SK-N-SH (cell line): ENCODE measurements at regions not wholly inside any gene's neighbourhood (a gene's known extent, or its start where the extent isn't known, plus 50 kb on each side); places are given as distances from the start of the nearest gene placed in this dataset.

Source experiments
- CHD2 ChIP-seq: fragments of 150-350 bp; IDR thresholded peaks from 2 replicates; pipeline ENCODE4 v1.6.1; 2018; ENCODE audit warnings: low read length; ENCODE audit not compliant: partially characterized antibody
- CTCF ChIP-seq: fragments of 200-600 bp; sonication (generic); IDR thresholded peaks from 2 replicates; pipeline ENCODE4 v1.6.1; 2017; ENCODE audit warnings: antibody characterized with exemption, mild to moderate bottlenecking, moderate library complexity
- EP300 ChIP-seq, 2 experiments: IDR thresholded peaks; 2 replicates each; pipeline versions ENCODE4 v1.4.0 to v1.6.1; 2012; ENCODE audit warnings: borderline replicate concordance in 1 of 2, low read depth in 1 of 2, low read length in 1 of 2
- MAX ChIP-seq: IDR thresholded peaks from 2 replicates; pipeline ENCODE4 v1.4.0; 2012; ENCODE audit warnings: low read depth
- POLR2AphosphoS5 ChIP-seq: IDR thresholded peaks from 2 replicates; pipeline ENCODE4 v1.6.1; 2012; ENCODE audit warnings: low read depth, low read length
- RCOR1 ChIP-seq: fragments of 150-350 bp; IDR thresholded peaks from 2 replicates; pipeline ENCODE4 v1.6.1; 2017; ENCODE audit warnings: antibody characterized with exemption, low read length
- SMC3 ChIP-seq: IDR thresholded peaks from 2 replicates; pipeline ENCODE4 v1.6.1; 2012; ENCODE audit warnings: low read depth, low read length, improper control_type of control experiment
- TAF1 ChIP-seq: IDR thresholded peaks from 2 replicates; pipeline ENCODE4 v1.6.1; 2012; ENCODE audit warnings: low read depth, mild to moderate bottlenecking, low read length, moderate library complexity, borderline replicate concordance
- TF ChIP-seq, protein P1 (sequence below): IDR thresholded peaks from 2 replicates; pipeline ENCODE4 v1.6.1; 2012; ENCODE audit warnings: mild to moderate bottlenecking, low read depth, low read length, moderate library complexity

DNA sequence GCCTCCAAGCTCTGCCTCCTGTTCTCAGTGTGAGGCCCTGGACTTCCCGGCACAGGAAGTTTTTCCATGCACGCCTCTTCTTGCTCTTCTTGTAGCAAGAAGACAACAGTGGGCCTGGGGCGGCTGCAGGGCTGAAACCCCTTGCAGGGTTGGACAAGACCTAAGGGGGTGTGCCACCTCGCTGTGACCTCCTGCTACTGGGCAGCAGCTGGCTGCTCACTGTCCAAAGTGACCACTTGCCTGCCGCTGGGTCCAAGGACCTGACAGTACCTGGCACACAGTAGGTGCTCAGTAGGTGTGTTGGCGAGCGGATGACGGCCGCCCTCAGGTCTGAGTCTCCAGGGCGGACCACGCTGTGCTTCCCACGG, 331.6 kb downstream of the C16orf95 start:
- TF ChIP-seq MAX (no peak), TAF1 (no peak), CHD2 (no peak), CTCF (no peak), EP300 (IDR thresholded peaks at IDR 0.05; ENCODE audit: borderline replicate concordance in 1 of 2, low read depth in 1 of 2, low read length in 1 of 2) (no peak), RCOR1 (no peak), SMC3 (no peak), POLR2AphosphoS5 (no peak)
- TF ChIP-seq, protein P1, sequence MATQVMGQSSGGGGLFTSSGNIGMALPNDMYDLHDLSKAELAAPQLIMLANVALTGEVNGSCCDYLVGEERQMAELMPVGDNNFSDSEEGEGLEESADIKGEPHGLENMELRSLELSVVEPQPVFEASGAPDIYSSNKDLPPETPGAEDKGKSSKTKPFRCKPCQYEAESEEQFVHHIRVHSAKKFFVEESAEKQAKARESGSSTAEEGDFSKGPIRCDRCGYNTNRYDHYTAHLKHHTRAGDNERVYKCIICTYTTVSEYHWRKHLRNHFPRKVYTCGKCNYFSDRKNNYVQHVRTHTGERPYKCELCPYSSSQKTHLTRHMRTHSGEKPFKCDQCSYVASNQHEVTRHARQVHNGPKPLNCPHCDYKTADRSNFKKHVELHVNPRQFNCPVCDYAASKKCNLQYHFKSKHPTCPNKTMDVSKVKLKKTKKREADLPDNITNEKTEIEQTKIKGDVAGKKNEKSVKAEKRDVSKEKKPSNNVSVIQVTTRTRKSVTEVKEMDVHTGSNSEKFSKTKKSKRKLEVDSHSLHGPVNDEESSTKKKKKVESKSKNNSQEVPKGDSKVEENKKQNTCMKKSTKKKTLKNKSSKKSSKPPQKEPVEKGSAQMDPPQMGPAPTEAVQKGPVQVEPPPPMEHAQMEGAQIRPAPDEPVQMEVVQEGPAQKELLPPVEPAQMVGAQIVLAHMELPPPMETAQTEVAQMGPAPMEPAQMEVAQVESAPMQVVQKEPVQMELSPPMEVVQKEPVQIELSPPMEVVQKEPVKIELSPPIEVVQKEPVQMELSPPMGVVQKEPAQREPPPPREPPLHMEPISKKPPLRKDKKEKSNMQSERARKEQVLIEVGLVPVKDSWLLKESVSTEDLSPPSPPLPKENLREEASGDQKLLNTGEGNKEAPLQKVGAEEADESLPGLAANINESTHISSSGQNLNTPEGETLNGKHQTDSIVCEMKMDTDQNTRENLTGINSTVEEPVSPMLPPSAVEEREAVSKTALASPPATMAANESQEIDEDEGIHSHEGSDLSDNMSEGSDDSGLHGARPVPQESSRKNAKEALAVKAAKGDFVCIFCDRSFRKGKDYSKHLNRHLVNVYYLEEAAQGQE = no peak
